GM12878 (cell line): ENCODE measurements at regions not wholly inside any gene's neighbourhood (a gene's known extent, or its start where the extent isn't known, plus 50 kb on each side); places are given as distances from the start of the nearest gene placed in this dataset.

ENCODE experiments used
- ATAC-seq: fragments of 200-7000 bp; cut with Tn5 transposase; 3 replicates; pipeline ENCODE4 v1.9.1; 2020; ENCODE audit warnings: mild to moderate bottlenecking, moderate library complexity
- BruUV-seq: library from RNA; stranded (reverse); fragments of 400-500 nt; replicated peaks from 2 replicates; lab custom pipeline; 2021; lab: Mats Ljungman, UMichigan
- CTCF ChIA-PET: fragments of 300-600 bp; sonication (Branson Sonifier 250); formaldehyde crosslinking; extraction: SDS; loops from one replicate; lab custom pipeline; 2021; ENCODE audit warnings: inconsistent platforms; lab: Yijun Ruan, JAX
- POLR2A ChIA-PET: fragments of 350-600 bp; formaldehyde crosslinking; extraction: SDS; loops from one replicate; lab custom pipeline; 2021; ENCODE audit warnings: inconsistent platforms; lab: Charles Lee
- RAD21 ChIA-PET: fragments of 300-600 bp; sonication (Branson Sonifier 250); formaldehyde crosslinking; loops from one replicate; lab custom pipeline; 2023; ENCODE audit warnings: antibody characterized with exemption; ENCODE audit not compliant: unreplicated experiment; lab: Charles Lee
- SMC1A ChIA-PET: fragments of 300-600 bp; sonication (Branson Sonifier 250); formaldehyde crosslinking; loops from one replicate; lab custom pipeline; 2023; ENCODE audit not compliant: unreplicated experiment, uncharacterized antibody; lab: Charles Lee
- DNase-seq: peaks from one replicate; pipeline ENCODE4 v3.0.0-alpha.2; 2011; ENCODE audit warnings: low read depth, low spot score
- FAIRE-seq: peaks from 3 replicates; lab custom pipeline; 2011; peaks lifted over from hg19 to GRCh38; lab: Jason Lieb, UNC
- H2AFZ ChIP-seq: 2 replicates; pipeline ENCODE4 v1.6.0; 2011; ENCODE audit warnings: low read depth, low read length, control low read depth; ENCODE audit not compliant: control insufficient read depth
- H3K27ac ChIP-seq: 2 replicates; pipeline ENCODE4 v1.5.1; 2011; ENCODE audit warnings: control low read depth; ENCODE audit not compliant: control insufficient read depth, insufficient read depth
- H3K27me3 ChIP-seq, 2 experiments: replicated peaks in 1 of 2; 2 replicates each; pipeline versions ENCODE4 v1.6.0 to v1.6.1; 2011; ENCODE audit warnings: low read length in 1 of 2; ENCODE audit not compliant: control insufficient read depth in 2 of 2, insufficient read depth in 2 of 2
- H3K36me3 ChIP-seq, 2 experiments: 2 replicates each; pipeline ENCODE4 v1.5.1; 2011; ENCODE audit warnings: low read length in 1 of 2; ENCODE audit not compliant: control insufficient read depth in 2 of 2, insufficient read depth in 2 of 2
- H3K4me1 ChIP-seq: 2 replicates; pipeline ENCODE4 v1.6.1; 2011; ENCODE audit warnings: mild to moderate bottlenecking, low read length, moderate library complexity, mixed read lengths; ENCODE audit not compliant: control insufficient read depth, insufficient read depth
- H3K4me2 ChIP-seq: 2 replicates; pipeline ENCODE4 v1.6.0; 2011; ENCODE audit warnings: control low read depth; ENCODE audit not compliant: control insufficient read depth, insufficient read depth
- H3K4me3 ChIP-seq: fragments of 200-600 bp; sonication (generic); 2 replicates; pipeline ENCODE4 v1.5.1; 2016
- H3K79me2 ChIP-seq: 2 replicates; pipeline ENCODE4 v1.6.0; 2011; ENCODE audit warnings: low read length; ENCODE audit not compliant: control insufficient read depth, insufficient read depth
- H3K9ac ChIP-seq: 2 replicates; pipeline ENCODE4 v1.8.0; 2011; ENCODE audit warnings: low read length, control low read depth, mixed read lengths; ENCODE audit not compliant: control insufficient read depth, insufficient read depth
- H3K9me3 ChIP-seq: replicated peaks from 3 replicates; pipeline ENCODE4 v1.5.1; 2011; ENCODE audit warnings: mild to moderate bottlenecking, low read length; ENCODE audit not compliant: control insufficient read depth, insufficient read depth
- H4K20me1 ChIP-seq: 2 replicates; pipeline ENCODE4 v1.6.0; 2011; ENCODE audit not compliant: control insufficient read depth, insufficient read depth
- CHD1 ChIP-seq: IDR thresholded peaks from 2 replicates; pipeline ENCODE4 v1.6.1; 2012; ENCODE audit warnings: low read depth, low read length, improper control_type of control experiment
- ETV6 ChIP-seq, 2 experiments: fragments of 450-650 bp in 1 of 2; IDR thresholded peaks in 1 of 2; conservative IDR thresholded peaks in 1 of 2; 2 replicates each; pipeline ENCODE4 v1.6.1; 2014; ENCODE audit warnings: antibody characterized with exemption in 1 of 2, borderline replicate concordance in 1 of 2, low read depth in 1 of 2, mild to moderate bottlenecking in 1 of 2, moderate library complexity in 1 of 2
- NFXL1 ChIP-seq: fragments of 450-650 bp; IDR thresholded peaks from 2 replicates; pipeline ENCODE4 v1.6.1; 2017; ENCODE audit warnings: antibody characterized with exemption, mild to moderate bottlenecking, borderline replicate concordance
- NR2C1 ChIP-seq: fragments of 450-650 bp; IDR thresholded peaks from 2 replicates; pipeline ENCODE4 v1.6.1; 2017; ENCODE audit warnings: antibody characterized with exemption, mild to moderate bottlenecking, moderate library complexity
- RB1 ChIP-seq: fragments of 450-650 bp; formaldehyde crosslinking; IDR thresholded peaks from 2 replicates; pipeline ENCODE4 v1.6.1; 2017; ENCODE audit warnings: mild to moderate bottlenecking, borderline replicate concordance
- SIX5 ChIP-seq: IDR thresholded peaks from 2 replicates; pipeline ENCODE4 v1.6.1; 2011; ENCODE audit warnings: mild to moderate bottlenecking, low read depth, low read length, moderate library complexity; ENCODE audit not compliant: severe bottlenecking
- WGBS: methylation state at CpG from one replicate; pipeline ENCODE4 v1.1.6; 2016; ENCODE audit warnings: low lambda C conversion rate; ENCODE audit not compliant: insufficient replicate concordance, insufficient coverage; ENCODE audit errors: missing lambda C conversion rate; 5-methylcytosine and 5-hydroxymethylcytosine counted together
- in situ Hi-C: fragments of 300-500 bp; cut with MboI; formaldehyde crosslinking; loops from 9 replicates; pipeline ENCODE4 v1.14.3; 2018; ENCODE audit warnings: mixed read lengths
- intact Hi-C: fragments of 100-400 bp; cut with micrococcal nuclease; formaldehyde crosslinking; loops from one replicate; pipeline ENCODE4 v1.14.2; 2022; ENCODE audit not compliant: unreplicated experiment
- TF ChIP-seq, protein P1 (sequence below): fragments of 450-650 bp; IDR thresholded peaks from 2 replicates; pipeline ENCODE4 v1.6.1; 2016; ENCODE audit warnings: mild to moderate bottlenecking

DNA sequence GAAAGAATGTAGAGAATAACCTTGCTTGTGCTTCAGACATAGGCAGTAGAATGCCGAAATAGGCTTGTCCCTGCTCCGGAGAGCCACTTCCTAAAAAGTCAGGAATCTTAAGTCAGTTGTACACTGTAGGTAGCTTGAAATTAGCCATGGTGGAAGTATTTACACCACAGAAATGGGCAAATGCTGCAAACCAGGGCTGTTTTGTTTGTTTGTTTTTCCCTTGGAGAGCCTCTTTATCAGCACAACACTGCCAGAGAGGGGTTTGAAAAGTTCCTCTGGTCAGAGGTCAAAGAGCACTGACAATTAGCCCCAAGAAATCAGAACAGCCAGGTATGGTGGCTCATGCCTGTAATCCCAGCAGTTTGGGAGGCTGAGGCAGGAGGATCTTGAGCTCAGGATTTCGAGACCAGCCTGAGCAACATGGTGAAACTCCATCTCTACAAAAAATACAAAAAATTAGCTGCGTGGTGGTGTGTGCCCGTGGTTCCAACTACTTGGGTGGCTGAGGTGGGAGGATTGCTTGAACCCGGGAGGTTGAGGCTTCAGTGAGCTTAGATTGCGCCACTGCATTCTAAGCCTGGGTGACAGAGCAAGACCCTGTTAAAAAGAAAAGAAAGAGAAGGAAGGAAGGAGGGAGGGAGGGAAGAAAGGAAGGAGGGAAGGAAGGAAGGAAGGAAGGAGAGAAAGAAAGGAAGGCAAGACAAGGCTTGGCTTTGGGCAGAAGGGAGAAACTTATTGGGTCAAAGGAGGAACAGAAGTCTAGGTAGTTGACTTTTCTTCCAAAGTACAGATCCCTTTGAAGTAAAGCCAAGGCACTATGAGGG is 61.0 kb upstream of the ZMYND8 start:
- POLR2A ChIA-PET: interaction anchor here (0.6 to 11.1 kb wide), 13 partner anchors 16 to 85 kb away, joined by 3 to 123 read pairs (median 4); partner anchors contain the start of gene NCOA3
- no peak overlapping the region for H2AFZ ChIP-seq
- no TSS peak for BruUV-seq
- H3K36me3 ChIP-seq: no peaks in the 10 kb centered on the region
- RAD21 ChIA-PET: interaction anchor here (0.8 to 9.2 kb wide), 14 partner anchors 12 to 198 kb away, joined by 3 to 143 read pairs (median 4); partner anchors contain the start of gene NCOA3
- no peak overlapping the region for H3K4me3 ChIP-seq
- CTCF ChIA-PET: interaction anchor here (0.6 to 1.7 kb wide), 10 partner anchors 12 to 220 kb away, joined by 3 to 6 read pairs (median 4); partner anchors contain the start of gene NCOA3
- H3K9me3 ChIP-seq: no peaks in the 10 kb centered on the region
- SMC1A ChIA-PET: interaction anchor here (0.7 to 9.2 kb wide), 15 partner anchors 8 to 198 kb away, joined by 3 to 142 read pairs (median 5); partner anchors contain the start of genes NCOA3 and ZMYND8
- WGBS: 96% methylated on average over 7 of the region's 7 CpGs
- no peak for ATAC-seq
- no peaks in the 10 kb centered on the region for H3K27me3 ChIP-seq
- intact Hi-C loops: loop anchor here (5.0 kb wide), 1 partner anchor 85 kb away; the partner anchor contains the start of gene NCOA3
- H3K4me1 ChIP-seq: peaks cover 46% of the 10 kb centered on the region
- DNase-seq: no peak
- H3K27ac ChIP-seq: peak overlapping the region; percentile 91
- H3K79me2 ChIP-seq: peaks cover 7% of the 10 kb centered on the region
- in situ Hi-C loops: no loop called here
- H4K20me1 ChIP-seq: no peaks in the 10 kb centered on the region
- FAIRE-seq: no peak
- H3K9ac ChIP-seq: peak overlapping the region; percentile 5; the same call in 1 of the 2 replicates
- TF ChIP-seq NR2C1: peak; percentile 41
- peak; percentile 72 for TF ChIP-seq NFXL1
- TF ChIP-seq RB1: no peak
- TF ChIP-seq, protein P1, sequence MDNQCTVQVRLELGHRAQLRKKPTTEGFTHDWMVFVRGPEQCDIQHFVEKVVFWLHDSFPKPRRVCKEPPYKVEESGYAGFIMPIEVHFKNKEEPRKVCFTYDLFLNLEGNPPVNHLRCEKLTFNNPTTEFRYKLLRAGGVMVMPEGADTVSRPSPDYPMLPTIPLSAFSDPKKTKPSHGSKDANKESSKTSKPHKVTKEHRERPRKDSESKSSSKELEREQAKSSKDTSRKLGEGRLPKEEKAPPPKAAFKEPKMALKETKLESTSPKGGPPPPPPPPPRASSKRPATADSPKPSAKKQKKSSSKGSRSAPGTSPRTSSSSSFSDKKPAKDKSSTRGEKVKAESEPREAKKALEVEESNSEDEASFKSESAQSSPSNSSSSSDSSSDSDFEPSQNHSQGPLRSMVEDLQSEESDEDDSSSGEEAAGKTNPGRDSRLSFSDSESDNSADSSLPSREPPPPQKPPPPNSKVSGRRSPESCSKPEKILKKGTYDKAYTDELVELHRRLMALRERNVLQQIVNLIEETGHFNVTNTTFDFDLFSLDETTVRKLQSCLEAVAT: 0 out of 2 replicates have a peak, but pooled peaks have one; percentile 10
- no peak for TF ChIP-seq SIX5
- TF ChIP-seq CHD1: no peak
- TF ChIP-seq ETV6 (conservative IDR thresholded peaks at IDR 0.05 in 1 of 2, IDR thresholded peaks at IDR 0.05 in 1 of 2; ENCODE audit: borderline replicate concordance in 1 of 2, low read depth in 1 of 2): peak in 1 of 2 experiments; percentile 20; a peak in 2 of 4 replicates
- H3K4me2 ChIP-seq: no peak overlapping the region
